Right renal cortex interstitium (tissue), 3 donors: ENCODE measurements at regions not wholly inside any gene's neighbourhood (a gene's known extent, or its start where the extent isn't known, plus 50 kb on each side); places are given as distances from the start of the nearest gene placed in this dataset.

Source experiments
- DNase-seq, 3 donors: peaks; one replicate each; pipeline ENCODE4 v3.0.0-alpha.2; 2013; ENCODE audit warnings: low read depth in 3 of 3, low spot score in 2 of 3

DNA sequence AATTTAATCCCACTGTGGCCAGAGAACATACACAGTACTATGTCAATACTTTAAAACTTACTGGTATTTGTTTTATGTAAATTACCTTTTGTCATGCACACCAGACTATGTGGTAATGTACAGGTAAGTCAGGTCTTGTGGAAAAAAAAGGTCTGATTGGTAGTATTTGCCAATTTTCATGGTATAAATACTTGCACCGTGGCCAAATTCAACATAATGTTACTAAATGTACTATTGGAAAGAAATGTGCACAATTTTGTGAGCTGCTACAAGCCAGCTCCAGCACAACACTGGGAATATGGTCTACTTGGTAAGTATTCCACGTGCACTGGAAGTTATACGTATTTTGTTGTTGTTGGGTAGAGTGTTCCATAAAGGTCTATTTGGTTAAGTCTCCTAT is 392.5 kb downstream of the RPS24 start:
- no peak for DNase-seq

DNA sequence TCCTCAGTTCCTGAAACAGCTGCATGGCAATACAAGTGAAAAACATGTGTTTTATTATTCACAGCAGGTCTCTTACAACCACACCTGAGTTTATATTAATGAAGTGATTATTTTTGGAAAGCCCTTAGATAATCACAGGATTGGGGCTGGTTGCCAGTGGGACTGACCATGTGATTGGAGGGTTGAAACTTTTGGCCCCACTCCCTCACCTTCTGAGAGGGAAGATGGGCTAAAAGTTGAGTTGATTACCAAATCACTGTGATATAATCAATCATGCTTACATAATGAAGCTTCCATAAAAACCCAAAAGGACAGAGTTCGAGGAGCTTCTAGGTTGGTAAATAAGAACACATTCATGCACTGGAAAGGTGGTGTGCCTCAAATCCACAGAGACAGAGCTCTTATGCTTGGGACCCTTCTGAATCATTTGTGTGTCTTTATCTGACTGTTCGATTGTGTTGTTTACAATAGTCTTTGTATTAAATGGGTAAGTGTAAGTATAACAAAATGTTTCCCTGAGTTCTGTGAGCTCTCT is 393.9 kb downstream of the RPS24 start:
- no peak for DNase-seq

DNA sequence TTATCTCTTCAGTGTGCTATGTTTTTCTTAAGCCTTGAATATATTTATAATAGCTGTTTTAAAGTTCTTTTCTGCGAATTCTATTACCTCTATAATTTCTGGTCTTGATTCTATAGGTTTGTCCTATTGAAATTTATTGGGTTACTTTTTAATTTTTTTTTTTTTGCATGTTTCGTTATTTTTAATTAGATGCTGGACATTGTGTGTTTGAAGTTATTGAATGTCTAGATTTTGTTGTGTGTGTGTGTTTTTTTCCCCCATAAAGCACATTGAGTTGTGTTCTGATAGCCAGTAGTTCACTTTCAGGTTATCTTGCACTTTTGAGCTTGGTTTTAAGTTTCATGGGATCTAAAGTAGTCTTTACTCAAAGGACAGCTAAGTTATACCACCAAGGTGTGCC is 394.9 kb downstream of the RPS24 start:
- no peak for DNase-seq

DNA sequence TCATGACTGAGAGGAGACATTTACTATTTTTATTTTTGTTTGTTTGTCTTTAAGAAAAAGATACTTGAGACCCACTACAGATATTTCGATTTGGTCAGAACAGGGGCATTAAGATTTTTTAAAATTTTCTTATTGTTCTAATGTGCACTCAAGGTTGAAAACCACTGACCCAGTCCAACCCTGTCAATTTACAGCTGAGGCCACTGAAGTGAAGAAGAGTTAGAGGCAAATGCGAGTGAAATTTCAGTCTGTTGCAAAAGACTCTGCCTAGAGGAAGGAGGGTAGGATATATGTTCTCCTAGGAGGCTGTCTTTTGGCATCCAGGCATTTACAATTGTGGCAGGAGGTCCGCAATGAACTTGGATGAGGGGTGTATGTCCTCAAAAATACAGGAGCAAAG is 396.3 kb downstream of the RPS24 start:
- no peak for DNase-seq

DNA sequence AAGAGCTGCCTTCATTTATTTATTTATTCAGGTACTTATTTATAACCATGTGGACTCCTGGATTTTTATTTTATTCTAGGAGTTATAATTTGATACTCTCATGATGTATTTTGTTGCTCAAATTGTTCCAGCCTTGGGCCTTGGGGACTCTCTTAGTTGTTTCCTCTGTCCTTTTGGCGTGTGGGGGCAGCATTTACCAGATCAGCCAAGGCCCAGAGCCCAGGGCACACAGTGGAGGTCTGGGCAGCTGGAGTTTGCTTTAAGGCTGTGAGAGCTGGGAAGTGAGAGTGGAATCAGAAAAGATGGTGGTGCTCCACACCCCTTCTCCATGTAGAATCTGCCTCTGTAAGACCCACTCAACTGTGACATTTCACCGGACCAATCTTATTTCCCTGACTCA is 398.9 kb downstream of the RPS24 start:
- DNase-seq = no peak

DNA sequence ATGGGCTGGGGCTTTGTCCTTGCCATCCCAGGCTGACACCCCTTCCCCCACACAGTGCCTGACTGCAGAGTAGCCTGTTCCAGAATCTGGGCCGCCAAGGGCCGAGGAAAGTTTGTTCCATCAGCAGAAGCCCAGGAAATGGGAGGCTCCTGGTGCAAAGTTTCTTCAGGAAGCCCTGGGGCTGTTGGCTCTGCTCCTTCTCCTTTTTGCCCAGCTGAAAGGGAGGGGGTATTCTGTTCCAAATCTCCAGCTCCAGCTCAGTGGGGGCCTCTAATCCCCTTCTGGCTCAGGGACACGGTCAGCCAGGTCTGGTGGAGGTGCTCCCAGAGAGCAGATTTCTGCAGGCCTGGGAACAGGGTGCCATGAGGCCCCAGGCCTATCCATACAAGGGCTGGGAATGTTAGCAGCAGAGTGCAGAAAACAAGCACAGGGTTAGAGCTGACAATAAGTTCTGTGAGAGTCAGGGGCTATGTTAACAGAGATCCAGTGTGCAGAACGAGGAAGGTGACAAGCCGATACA is 399.5 kb downstream of the RPS24 start:
- no peak for DNase-seq

DNA sequence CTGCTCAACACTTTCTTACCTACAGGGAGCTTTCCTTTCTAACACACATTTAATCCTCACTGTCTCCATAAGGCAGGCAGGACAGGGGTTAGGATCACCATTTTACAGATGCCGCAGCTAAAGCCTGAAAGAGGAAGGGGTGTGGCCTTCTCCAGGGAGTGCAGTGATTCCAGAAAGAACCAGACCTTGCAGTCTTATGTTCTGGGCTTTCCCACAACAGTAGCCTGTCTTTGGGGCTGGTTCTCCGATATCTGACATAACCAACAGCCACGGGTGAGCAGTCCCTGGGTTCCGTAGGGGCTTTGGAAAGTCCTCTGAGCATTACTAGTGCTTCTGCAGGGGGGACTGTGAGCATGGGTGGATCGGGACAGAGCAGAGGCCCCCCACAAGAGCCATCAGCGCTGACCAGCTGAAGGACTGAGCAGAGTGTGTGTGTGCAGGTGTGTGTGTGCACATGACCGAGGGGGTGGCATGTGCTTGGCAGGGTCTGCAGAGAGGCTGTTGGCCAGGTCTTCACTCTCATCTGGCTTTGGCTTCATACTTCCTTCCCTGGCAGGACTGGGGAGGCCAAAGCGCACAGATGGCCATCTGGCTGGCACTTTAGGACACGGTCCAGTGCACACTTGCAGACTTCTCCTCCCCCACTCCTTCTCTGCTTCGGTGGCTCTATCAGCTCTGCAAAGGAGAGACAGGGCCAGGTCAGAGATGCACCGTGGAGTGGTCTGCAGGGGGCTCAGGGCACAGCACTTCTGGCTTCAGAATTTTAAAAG is 400.3 kb downstream of the RPS24 start:
- DNase-seq = no peak

DNA sequence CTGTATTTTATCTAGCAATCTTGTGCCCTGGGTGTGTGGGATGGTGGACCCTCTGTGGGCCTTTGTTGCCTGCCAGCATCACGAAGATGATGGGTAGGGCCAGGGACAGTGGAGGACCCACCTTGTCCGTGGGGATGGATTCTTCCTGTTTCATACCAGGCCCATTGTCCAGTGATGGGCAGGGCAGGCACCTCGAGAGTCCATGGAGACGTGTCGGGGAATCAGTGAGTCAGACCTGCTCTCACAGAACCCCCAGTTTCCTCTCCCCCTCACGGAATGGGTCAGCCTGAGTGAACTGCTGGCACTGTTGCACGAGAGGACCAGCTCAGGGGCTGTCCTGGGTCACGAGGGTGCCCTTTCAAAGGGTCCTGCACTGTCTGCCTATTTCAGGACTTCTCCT is 401.2 kb downstream of the RPS24 start:
- DNase-seq = no peak

DNA sequence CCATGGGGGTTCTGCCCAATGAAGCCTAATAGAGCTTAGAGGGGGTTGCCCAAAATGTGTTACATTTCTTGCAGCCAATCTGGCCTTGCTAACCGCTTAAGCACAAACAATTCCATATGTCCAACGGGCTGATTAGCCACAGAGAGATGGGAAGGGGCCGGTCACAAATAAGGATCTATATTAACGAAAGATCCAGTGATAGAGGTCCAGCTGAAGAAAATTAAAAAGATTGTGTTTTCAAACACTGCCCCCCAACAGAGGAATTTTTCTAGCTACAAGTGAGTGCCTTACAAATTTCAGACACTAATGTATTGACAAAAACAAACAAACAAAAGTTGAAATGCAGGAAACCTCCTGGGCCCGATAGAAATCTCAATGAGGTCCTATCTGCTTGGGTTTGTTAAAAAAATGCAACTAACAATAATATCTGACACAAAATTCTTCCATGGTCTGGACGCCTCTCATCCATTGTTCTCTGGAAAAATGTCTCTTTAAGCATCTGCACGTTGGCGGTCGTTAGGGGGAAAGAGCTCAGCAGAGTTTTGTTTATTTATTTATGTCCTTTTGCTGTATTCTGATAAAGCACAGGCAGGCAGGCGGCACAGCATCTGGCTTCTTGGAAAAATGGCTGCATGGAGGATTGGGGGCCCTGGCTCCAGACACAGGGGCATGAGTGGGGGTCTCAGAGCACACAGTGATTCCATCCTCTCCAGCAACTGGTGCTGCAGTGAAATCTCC is 402.0 kb downstream of the RPS24 start:
- no peak for DNase-seq

DNA sequence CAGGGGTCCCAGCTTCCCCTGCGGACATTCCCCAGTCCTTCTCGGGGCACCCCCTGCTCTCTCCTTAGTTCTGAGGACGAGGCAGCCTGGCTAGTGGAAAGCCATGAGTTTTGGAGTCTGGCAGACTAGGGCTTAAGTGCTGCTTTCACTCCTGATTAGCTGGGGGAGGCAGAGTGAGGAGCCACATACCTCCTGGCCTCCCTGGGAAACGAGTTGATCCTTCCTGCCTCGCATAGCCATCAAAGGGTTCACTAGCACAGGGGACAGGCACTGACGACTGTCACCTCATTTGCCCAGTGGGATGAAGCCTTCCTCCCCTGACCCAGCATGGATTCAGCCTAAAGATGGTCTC is 402.5 kb downstream of the RPS24 start:
- DNase-seq = no peak

DNA sequence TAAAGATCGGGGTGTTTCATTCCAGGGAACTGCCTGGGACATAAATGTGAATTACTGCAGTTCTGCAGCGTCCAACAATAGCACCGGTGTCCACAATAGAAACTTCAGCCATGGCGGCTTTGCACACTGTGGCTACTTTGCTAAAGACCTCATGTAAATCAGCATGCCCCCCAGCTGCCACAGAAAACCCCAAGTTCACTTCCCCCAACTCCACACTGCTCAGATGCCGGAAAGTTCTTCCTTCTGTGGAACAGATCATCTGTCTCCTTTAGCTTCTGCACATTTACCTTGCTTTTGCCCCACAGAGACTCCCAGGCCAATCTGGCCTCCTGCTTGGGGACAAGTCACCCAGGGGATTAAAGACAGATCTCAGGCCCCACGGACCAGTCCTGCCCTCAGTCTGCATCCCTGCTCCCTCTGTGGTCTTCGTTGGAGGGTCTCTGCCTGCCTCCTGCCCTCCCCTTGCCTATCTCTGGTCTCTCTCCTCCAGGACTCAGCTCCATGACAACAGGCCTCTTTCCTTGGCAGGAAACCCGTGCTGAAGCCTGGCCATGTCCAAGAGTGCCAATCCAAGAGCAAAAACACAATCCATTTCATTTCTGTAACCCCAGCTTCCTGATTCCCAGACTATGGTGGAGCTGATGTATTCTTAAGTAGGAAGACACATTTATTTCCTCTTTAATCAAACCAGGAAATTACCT is 403.2 kb downstream of the RPS24 start:
- no peak for DNase-seq

DNA sequence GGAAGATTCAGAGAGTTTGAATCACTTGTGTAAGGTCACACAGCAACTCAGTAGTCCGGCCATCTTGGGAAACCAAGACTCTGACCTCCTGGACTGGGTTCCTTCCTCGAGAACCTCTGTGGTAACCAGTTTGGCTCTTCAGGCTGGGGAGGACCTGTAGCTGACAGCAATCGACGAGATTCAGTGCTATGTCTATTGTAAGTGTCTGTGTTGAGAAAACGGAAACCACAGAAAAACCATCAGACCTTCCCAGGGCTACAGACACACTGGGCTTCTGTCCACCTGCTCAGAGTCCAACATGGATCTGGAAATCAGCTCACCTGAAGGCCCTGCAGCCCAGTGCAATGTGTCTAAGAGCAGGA is 403.7 kb downstream of the RPS24 start:
- no peak for DNase-seq

DNA sequence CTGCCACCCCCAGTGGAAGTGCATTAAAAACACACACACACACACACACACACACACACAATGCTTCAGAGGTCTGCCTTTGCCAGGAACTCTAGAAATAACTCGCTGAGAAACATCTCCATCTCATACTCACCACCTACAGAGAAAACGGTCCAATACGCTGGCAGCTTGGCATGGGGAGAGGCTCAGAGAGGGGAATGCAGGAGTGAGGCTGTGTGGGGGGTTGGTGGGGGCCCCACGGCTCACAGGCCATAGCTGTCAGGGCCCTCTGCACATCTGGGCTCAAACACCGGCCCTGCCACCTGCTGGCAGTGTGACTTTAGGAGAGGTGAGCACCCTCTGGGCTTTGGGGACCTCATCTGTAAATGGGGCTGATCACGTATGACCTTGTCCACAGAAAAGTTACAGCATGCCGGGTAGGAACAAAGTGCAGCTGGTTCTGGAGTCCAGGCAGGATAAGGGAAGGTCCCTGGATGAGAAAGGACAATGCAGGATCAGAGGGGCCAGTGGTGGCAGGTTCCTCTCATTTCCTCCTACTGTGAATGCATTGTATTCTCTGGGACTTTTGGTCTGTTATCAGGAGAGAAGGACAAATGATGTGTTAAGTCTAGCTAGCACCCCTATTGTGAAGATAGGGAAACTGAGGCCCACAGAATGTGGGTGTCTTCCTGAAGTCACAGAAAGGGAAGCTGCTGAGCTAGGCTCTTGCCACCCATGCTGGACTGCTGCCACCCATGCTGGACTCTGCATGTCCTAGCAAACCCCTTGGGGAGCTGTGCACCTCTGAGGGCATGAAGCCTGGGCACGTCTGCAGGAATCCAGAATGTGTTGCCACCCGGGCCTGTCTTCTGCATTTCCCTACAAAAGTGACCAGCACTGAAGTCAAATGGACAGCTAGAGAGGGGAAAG is 404.6 kb downstream of the RPS24 start:
- no peak for DNase-seq

DNA sequence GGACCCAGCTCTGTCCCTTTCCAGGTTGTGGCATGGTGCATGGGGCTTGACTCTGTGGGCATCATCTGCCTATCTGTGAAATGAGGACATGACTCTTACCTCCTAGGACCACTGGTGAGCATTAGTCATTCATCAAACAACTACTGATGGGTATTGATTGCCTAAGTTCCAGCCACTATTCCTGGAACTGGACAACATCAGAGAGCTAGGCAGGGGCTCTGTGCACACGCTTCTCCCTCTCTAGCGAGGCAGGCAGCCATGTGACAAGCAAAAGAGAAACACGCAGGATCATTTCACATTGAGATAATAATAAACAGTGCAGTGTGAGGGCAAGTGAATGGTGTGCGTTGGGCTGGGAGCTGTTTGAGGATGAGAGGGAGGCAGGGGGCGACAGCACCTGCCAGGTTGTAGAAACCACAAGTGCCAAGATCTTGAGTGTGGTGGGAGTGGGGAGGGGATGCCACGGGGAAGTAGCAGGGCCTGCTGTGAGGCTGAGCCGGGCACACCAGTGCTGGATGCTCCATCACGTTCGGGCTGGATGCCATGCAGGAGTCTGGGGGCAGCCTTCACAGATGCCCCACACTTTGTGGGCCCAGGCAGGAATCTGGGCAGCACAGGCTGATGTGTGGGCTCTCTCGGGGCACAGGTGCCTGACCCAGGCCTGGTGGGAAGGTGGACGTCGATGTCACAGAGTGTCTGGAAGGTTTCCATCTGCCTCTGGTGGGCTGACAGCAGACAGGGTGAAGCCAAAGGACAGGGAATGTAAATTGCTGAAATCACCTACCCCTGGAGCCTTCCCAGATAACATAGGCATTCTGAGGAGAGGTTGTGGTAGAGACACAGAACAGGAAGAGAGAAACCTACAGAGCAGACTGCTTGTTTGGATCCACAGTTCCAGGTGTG is 405.5 kb downstream of the RPS24 start:
- no peak for DNase-seq

DNA sequence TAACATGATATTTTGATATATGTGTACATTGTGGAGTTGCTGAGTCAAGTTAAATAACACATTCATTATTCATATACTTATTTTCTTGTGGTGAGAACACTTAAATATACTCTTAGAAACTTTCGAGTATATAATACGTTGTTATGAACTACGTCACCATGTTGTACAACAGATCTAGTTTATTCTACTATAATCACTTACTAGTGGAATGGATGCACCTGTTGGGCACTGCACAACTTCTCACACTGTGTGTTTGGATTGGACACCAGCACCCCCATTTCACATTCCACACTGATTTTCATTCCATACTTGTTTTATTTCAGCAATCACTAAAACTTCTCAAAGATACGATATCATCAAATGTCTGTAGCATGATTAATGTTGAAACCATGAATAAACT is 407.3 kb downstream of the RPS24 start:
- DNase-seq = no peak

DNA sequence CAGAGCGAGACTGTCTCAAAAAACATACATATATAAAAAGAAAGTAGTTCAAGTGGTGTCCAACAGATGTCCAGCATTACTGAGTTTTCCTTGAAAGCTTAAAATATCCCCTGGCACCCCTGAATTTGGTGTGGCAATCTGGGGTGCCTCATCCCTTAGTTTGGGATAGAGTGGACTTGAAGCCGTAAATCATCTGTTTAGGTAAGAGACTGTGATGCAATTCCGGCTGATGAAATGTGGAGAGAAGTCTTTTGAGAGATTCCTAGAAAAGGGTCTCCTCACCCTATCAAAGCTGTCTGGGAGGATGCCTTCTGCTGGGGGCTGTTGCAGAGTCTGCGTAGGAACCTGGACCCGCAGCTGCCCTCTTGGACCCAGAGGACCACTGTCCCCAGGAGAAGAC is 408.0 kb downstream of the RPS24 start:
- no peak for DNase-seq

DNA sequence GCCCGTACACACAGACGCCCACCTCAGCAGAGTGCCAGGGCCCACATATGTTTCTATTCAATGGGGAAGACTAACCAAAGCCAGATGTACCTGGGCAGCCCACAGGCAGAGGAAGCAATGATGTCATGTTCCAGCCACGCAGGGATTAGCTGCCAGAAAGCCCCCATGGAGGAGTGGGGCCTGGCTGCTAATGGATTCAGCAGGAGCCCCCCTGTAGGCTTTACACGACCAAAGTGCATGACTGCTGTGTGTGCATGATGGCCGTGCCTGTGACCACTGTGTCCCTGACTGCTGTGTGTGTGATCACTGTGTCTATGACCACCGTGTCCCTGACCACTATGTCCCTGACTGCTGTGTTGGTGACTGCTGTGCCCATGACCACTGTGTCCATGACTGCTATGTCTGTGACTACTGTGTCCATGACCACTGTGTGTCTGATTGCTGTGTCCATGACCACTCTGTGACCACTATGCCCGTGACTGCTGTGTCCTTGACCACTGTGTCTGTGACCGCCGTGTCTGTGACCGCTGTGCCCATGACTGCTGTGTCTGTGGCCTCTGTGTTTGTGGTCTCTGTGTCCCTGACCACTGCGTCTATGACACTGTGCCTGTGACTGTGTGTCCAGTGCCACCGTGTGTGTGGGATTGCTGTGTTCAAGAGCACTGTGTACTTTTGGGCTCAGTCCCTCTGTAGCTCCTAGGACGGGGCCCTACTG is 409.3 kb downstream of the RPS24 start:
- DNase-seq = no peak

DNA sequence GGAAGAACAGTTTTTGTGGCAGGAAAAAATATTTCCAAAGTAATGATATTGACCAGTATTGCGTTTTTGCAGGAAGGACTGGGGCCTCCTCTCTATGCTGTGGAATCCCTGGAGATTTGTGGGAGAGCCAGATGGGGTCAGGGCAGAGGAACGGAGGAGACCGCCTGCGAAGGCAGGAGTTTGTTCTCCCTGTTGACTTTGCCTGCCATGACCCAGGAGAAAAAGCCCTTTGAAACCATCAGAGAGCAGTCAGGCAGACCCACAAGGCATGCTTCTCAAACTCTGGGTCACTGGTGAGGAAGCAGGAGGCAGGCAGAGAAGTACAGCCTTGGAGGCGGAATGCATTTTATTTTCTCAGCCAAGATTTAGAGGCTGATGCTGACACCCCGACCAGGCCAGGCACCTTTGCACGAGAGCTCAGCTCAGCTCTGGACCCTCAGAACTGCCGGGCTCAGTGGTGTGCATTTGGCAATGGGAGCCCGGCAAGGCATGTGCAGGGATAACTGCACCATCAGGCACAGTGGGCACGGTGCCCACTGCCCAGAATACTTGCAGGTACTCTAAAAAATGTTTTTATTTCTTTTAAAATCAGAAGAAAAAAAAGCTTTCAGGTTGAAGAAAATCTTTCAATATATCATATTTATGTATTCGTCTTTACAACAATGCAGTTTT is 410.4 kb downstream of the RPS24 start:
- DNase-seq = no peak
